Stimulated activated CD4-positive, alpha-beta T cell treated with anti-CD3 and anti-CD28 coated beads, Interleukin-4, amount 100 ng/mL, for 24 hours (primary cell): ENCODE measurements at regions not wholly inside any gene's neighbourhood (a gene's known extent, or its start where the extent isn't known, plus 50 kb on each side); places are given as distances from the start of the nearest gene placed in this dataset.

ENCODE experiments used
- DNase-seq: peaks from one replicate; pipeline ENCODE4 v3.0.0-alpha.2; 2020

- no peak for DNase-seq
Observed at GRCh38 chr7:67426654-67427053, 430.0 kb downstream of the TYW1 start.

- no peak for DNase-seq
Observed at GRCh38 chr7:67429735-67430134, 433.1 kb downstream of the TYW1 start.

GRCh38 chr7:67432536-67433234 is 436.1 kb downstream of the TYW1 start:
- no peak for DNase-seq

- DNase-seq, result no peak
Observed at GRCh38 chr7:67435894-67436535, 439.4 kb downstream of the TYW1 start.

GRCh38 chr7:67438198-67438882 is 441.7 kb downstream of the TYW1 start:
- no peak for DNase-seq

GRCh38 chr7:67438913-67439505 is 442.4 kb downstream of the TYW1 start:
- no peak for DNase-seq

GRCh38 chr7:67440321-67440720 is 443.7 kb downstream of the TYW1 start:
- DNase-seq, result no peak

- no peak for DNase-seq
Observed at GRCh38 chr7:67445728-67446127, 449.1 kb downstream of the TYW1 start.

GRCh38 chr7:67447297-67447696 is 450.7 kb downstream of the TYW1 start:
- no peak for DNase-seq

GRCh38 chr7:67448271-67448670 is 451.6 kb downstream of the TYW1 start:
- DNase-seq, result no peak

- DNase-seq, result no peak
Observed at GRCh38 chr7:67450171-67450570, 453.5 kb downstream of the TYW1 start.

- no peak for DNase-seq
Observed at GRCh38 chr7:67451306-67451705, 454.7 kb downstream of the TYW1 start.

- no peak for DNase-seq
Observed at GRCh38 chr7:67452516-67453026, 455.9 kb downstream of the TYW1 start.

- no peak for DNase-seq
Observed at GRCh38 chr7:67453580-67454380, 457.1 kb downstream of the TYW1 start.

GRCh38 chr7:67455508-67455907 is 458.9 kb downstream of the TYW1 start:
- DNase-seq, result no peak

GRCh38 chr7:67462781-67463191 is 466.2 kb downstream of the TYW1 start:
- DNase-seq, result no peak

GRCh38 chr7:67463316-67463715 is 466.7 kb downstream of the TYW1 start:
- no peak for DNase-seq

- DNase-seq, result no peak
Observed at GRCh38 chr7:67463983-67464382, 467.4 kb downstream of the TYW1 start.

GRCh38 chr7:67466109-67466508 is 469.5 kb downstream of the TYW1 start:
- DNase-seq, result no peak

- no peak for DNase-seq
Observed at GRCh38 chr7:67470256-67470751, 473.7 kb downstream of the TYW1 start.

GRCh38 chr7:67475293-67475692 is 478.7 kb downstream of the TYW1 start:
- DNase-seq, result no peak

GRCh38 chr7:67478066-67478465 is 481.4 kb downstream of the TYW1 start:
- no peak for DNase-seq
